ENCODE measurements at regions not wholly inside any gene's neighbourhood (a gene's known extent, or its start where the extent isn't known, plus 50 kb on each side); places are given as distances from the start of the nearest gene placed in this dataset.

GRCh38 chr2:65790676-65790935, 358.2 kb upstream of the SPRED2 start:
- no peak for TF ChIP-seq CTCF (IDR thresholded peaks at IDR 0.05)
- no peak for TF ChIP-seq ZFX (IDR thresholded peaks at IDR 0.05; ENCODE audit: borderline replicate concordance)
